OCI-LY7 (cell line): ENCODE measurements at regions not wholly inside any gene's neighbourhood (a gene's known extent, or its start where the extent isn't known, plus 50 kb on each side); places are given as distances from the start of the nearest gene placed in this dataset.

Source experiments
- BruUV-seq: library from RNA; stranded (reverse); fragments of 400-500 nt; replicated peaks from 2 replicates; lab custom pipeline; 2021; lab: Mats Ljungman, UMichigan
- CTCF ChIA-PET: fragments of 300-600 bp; sonication (Branson Sonifier 250); formaldehyde crosslinking; loops from one replicate; lab custom pipeline; 2022; ENCODE audit warnings: antibody characterized with exemption; ENCODE audit not compliant: unreplicated experiment; lab: Charles Lee
- POLR2A ChIA-PET: fragments of 300-600 bp; sonication (Branson Sonifier 250); formaldehyde crosslinking; loops from one replicate; lab custom pipeline; 2022; ENCODE audit warnings: antibody characterized with exemption; lab: Charles Lee
- DNase-seq: peaks from one replicate; pipeline ENCODE4 v3.0.0-alpha.2; 2015; ENCODE audit warnings: low spot score
- H2AFZ ChIP-seq: fragments of 200-600 bp; sonication (generic), shearing (Covaris generic); 2 replicates; pipeline ENCODE4 v1.6.1; 2014; ENCODE audit warnings: mild to moderate bottlenecking, antibody characterized with exemption, low read length, moderate library complexity
- H3K27ac ChIP-seq: fragments of 200-600 bp; sonication (generic); 2 replicates; pipeline ENCODE4 v1.5.1; 2014; ENCODE audit warnings: mixed run types, low read depth, mild to moderate bottlenecking, moderate library complexity, low read length, inconsistent platforms; ENCODE audit not compliant: poor library complexity, severe bottlenecking
- H3K36me3 ChIP-seq: fragments of 200-600 bp; sonication (generic); 2 replicates; pipeline ENCODE4 v1.6.1; 2014; ENCODE audit warnings: mild to moderate bottlenecking, antibody characterized with exemption, low read length, moderate library complexity, mixed read lengths; ENCODE audit not compliant: insufficient read depth
- H3K4me1 ChIP-seq: fragments of 200-600 bp; sonication (generic); 2 replicates; pipeline ENCODE4 v1.5.1; 2014; ENCODE audit warnings: mild to moderate bottlenecking, low read length; ENCODE audit not compliant: insufficient read depth, poor library complexity, severe bottlenecking
- H3K4me2 ChIP-seq: fragments of 200-600 bp; sonication (generic); 2 replicates; pipeline ENCODE4 v1.6.1; 2014; ENCODE audit warnings: mild to moderate bottlenecking, low read length
- H3K4me3 ChIP-seq: fragments of 200-600 bp; sonication (generic); 2 replicates; pipeline ENCODE4 v1.5.1; 2014; ENCODE audit warnings: mild to moderate bottlenecking, low read depth, low read length; ENCODE audit not compliant: poor library complexity, severe bottlenecking
- H3K79me2 ChIP-seq: fragments of 200-600 bp; sonication (generic); 2 replicates; pipeline ENCODE4 v1.6.1; 2016; ENCODE audit warnings: low read depth, mild to moderate bottlenecking, low read length, moderate library complexity, mixed read lengths; ENCODE audit not compliant: insufficient read depth
- H3K9me2 ChIP-seq: fragments of 200-600 bp; sonication (generic); 2 replicates; pipeline ENCODE4 v1.6.1; 2016; ENCODE audit warnings: mild to moderate bottlenecking, low read length, mixed read lengths; ENCODE audit not compliant: insufficient read depth
- H3K9me3 ChIP-seq: fragments of 200-600 bp; sonication (generic); 2 replicates; pipeline ENCODE4 v1.6.1; 2014; ENCODE audit warnings: mild to moderate bottlenecking, mixed run types, low read length, mixed read lengths
- H4K20me1 ChIP-seq: fragments of 200-600 bp; sonication (generic); 2 replicates; pipeline ENCODE4 v1.6.1; 2014; ENCODE audit warnings: mild to moderate bottlenecking, antibody characterized with exemption, low read length, moderate library complexity, mixed read lengths; ENCODE audit not compliant: insufficient read depth
- EZH2phosphoT487 ChIP-seq: fragments of 200-600 bp; sonication (generic); IDR thresholded peaks from 2 replicates; pipeline ENCODE4 v1.6.1; 2018; ENCODE audit warnings: low read depth, borderline replicate concordance, mild to moderate bottlenecking, mixed run types, antibody characterized with exemption, low read length, moderate library complexity, mixed read lengths
- intact Hi-C: fragments of 100-400 bp; cut with micrococcal nuclease; formaldehyde crosslinking; loops from one replicate; pipeline ENCODE4 v1.10.0; 2022; ENCODE audit not compliant: unreplicated experiment
- TF ChIP-seq, protein P1 (sequence below): fragments of 200-600 bp; sonication (generic); conservative IDR thresholded peaks from 2 replicates; pipeline ENCODE4 v1.5.1; 2014; ENCODE audit warnings: mild to moderate bottlenecking, antibody characterized with exemption, low read length, moderate library complexity, mixed read lengths

DNA sequence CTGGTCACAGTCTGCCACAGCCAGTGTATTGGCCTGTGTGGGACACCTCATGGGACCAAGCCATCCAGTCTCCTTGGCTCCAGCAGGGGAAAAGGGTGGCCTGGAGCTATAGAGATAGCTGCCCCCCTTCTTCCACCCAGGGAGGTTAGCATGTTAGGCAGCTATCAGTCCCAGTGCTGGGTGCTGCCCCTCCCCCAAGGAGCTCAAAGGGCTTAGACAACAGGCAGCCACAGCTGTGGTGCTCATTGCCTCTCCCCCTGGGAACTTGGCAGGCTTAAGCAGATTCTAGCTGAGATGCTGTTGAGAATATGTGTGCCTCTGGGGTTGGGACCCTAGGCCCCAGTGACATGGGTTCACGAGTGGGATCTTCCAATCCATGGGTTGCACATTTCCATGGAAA, 226.0 kb upstream of the PTGER4 start:
- H3K4me2 ChIP-seq: no peak overlapping the region
- H3K27ac ChIP-seq: no peak overlapping the region
- no peak for DNase-seq
- POLR2A ChIA-PET: no interaction called here
- H3K36me3 ChIP-seq: no peaks in the 10 kb centered on the region
- no peaks in the 10 kb centered on the region for H3K4me1 ChIP-seq
- intact Hi-C loops: no loop called here
- no peaks in the 10 kb centered on the region for H3K79me2 ChIP-seq
- no peaks in the 10 kb centered on the region for H3K9me3 ChIP-seq
- H3K9me2 ChIP-seq: no peaks in the 10 kb centered on the region
- no TSS peak for BruUV-seq
- TF ChIP-seq EZH2phosphoT487: no peak
- TF ChIP-seq, protein P1, sequence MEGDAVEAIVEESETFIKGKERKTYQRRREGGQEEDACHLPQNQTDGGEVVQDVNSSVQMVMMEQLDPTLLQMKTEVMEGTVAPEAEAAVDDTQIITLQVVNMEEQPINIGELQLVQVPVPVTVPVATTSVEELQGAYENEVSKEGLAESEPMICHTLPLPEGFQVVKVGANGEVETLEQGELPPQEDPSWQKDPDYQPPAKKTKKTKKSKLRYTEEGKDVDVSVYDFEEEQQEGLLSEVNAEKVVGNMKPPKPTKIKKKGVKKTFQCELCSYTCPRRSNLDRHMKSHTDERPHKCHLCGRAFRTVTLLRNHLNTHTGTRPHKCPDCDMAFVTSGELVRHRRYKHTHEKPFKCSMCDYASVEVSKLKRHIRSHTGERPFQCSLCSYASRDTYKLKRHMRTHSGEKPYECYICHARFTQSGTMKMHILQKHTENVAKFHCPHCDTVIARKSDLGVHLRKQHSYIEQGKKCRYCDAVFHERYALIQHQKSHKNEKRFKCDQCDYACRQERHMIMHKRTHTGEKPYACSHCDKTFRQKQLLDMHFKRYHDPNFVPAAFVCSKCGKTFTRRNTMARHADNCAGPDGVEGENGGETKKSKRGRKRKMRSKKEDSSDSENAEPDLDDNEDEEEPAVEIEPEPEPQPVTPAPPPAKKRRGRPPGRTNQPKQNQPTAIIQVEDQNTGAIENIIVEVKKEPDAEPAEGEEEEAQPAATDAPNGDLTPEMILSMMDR: no peak
- H2AFZ ChIP-seq: no peak overlapping the region
- no peaks in the 10 kb centered on the region for H4K20me1 ChIP-seq
- no peak overlapping the region for H3K4me3 ChIP-seq
- CTCF ChIA-PET: no interaction called here

DNA sequence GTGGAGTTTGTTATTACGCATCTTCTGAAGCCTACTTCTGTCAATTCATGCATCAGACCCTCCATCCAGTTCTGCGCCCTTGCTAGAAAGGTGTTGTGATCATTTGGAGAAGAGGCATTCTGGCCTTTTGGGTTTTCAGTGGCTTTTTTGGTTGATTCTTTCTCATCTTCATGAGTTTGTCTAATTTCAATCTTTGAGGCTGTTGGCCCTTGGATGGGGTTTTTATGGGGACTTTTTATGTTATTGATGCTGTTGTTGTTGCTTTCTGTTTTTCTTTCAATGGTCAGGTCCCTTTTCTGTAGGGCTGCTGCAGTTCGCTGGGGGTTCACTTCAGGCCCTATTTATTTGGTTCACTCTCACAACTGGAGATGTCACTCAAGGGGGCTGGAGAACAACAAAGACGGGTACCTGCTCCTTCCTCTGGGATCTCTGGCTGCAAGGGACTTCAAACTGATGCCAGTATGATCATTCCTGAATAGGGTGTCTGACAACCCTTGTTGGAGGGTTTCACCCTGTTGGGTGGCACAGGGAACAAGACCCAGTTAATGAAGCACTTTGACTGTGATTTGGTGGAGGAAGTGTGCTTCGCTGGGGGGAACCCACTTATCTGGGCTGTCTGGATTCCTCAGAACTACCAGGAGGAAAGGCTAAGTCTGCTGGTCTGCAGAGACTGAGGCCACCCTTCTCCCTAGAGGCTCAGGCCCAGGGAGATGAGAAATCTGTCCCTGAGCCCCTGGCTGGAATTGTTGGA, 226.7 kb upstream of the PTGER4 start:
- BruUV-seq: no TSS peak
- H3K9me3 ChIP-seq: no peaks in the 10 kb centered on the region

More for the DNA sequence above, 226.7 kb upstream of the PTGER4 start:
- intact Hi-C loops: no loop called here
- Histone ChIP-seq H3K27ac (no peak overlapping the region), H3K36me3 (no peaks in the 10 kb centered on the region), H4K20me1 (no peaks in the 10 kb centered on the region), H3K4me1 (no peaks in the 10 kb centered on the region), H2AFZ (no peak overlapping the region), H3K4me2 (no peak overlapping the region), H3K4me3 (no peak overlapping the region), H3K9me2 (no peaks in the 10 kb centered on the region), H3K79me2 (no peaks in the 10 kb centered on the region)
- no peak for TF ChIP-seq EZH2phosphoT487
- TF ChIP-seq, protein P1: no peak
- DNase-seq: no peak
- POLR2A ChIA-PET: no interaction called here
- CTCF ChIA-PET: no interaction called here
